Transverse colon (tissue), 4 donors: ENCODE measurements at regions not wholly inside any gene's neighbourhood (a gene's known extent, or its start where the extent isn't known, plus 50 kb on each side); places are given as distances from the start of the nearest gene placed in this dataset.

ENCODE experiments used
- DNase-seq: peaks from one replicate; pipeline ENCODE4 v3.0.0-alpha.2; 2019
- H3K27ac ChIP-seq, 4 donors: fragments of 200-600 bp; sonication (generic); 2 replicates each; pipeline ENCODE4 v1.5.1; 2016 to 2018; ENCODE audit warnings: inconsistent platforms in 4 of 4
- H3K27me3 ChIP-seq: fragments of 200-600 bp; sonication (generic); 2 replicates; pipeline ENCODE4 v1.5.1; 2017; ENCODE audit warnings: inconsistent platforms
- H3K36me3 ChIP-seq, 4 donors: fragments of 200-600 bp; sonication (generic); 2 replicates each; pipeline ENCODE4 v1.5.1; 2017 to 2019; ENCODE audit warnings: inconsistent platforms in 4 of 4
- H3K4me1 ChIP-seq, 4 donors: fragments of 200-600 bp; sonication (generic); 2 replicates each; pipeline ENCODE4 v1.5.1; 2017 to 2020; ENCODE audit warnings: inconsistent platforms in 4 of 4
- H3K4me3 ChIP-seq, 4 donors: fragments of 200-600 bp; sonication (generic); 1 replicate in 1 of 4; 2 replicates in 3 of 4; pipeline versions ENCODE4 v1.5.1 to v1.6.1; 2017 to 2019; ENCODE audit warnings: inconsistent platforms in 4 of 4
- H3K9me3 ChIP-seq, 2 donors: fragments of 200-600 bp; sonication (generic); 2 replicates each; pipeline ENCODE4 v1.5.1; 2017 to 2019; ENCODE audit warnings: inconsistent platforms in 2 of 2
- EP300 ChIP-seq: sonication (generic); formaldehyde crosslinking; IDR thresholded peaks from one replicate; pipeline ENCODE4 v1.6.1; 2017; ENCODE audit warnings: antibody characterized with exemption, low read depth
- POLR2A ChIP-seq: fragments of 450-650 bp; IDR thresholded peaks from one replicate; pipeline ENCODE4 v1.6.1; 2016; ENCODE audit warnings: antibody characterized with exemption, mild to moderate bottlenecking, moderate library complexity
- POLR2AphosphoS5 ChIP-seq, 3 donors: sonication (generic); formaldehyde crosslinking; IDR thresholded peaks; one replicate each; pipeline ENCODE4 v1.6.1; 2016; ENCODE audit warnings: antibody characterized with exemption in 3 of 3
- WGBS, 2 donors: methylation state at CpG; one replicate each; pipeline ENCODE4 v1.1.5; 2018; ENCODE audit warnings: low coverage in 1 of 2; 5-methylcytosine and 5-hydroxymethylcytosine counted together
- in situ Hi-C, 4 donors: fragments of 200-750 bp; cut with MboI; loops; one replicate each; pipeline versions ENCODE4 v1.15.0 to v1.15.1; 2017; ENCODE audit warnings: low sequenced_read_pairs in 3 of 4, low pct_ligation_motif_present in 1 of 4, low pct_unique_long_range_greater_than_20kb in 1 of 4
- intact Hi-C: fragments of 100-400 bp; cut with DNase I; formaldehyde crosslinking; loops from one replicate; pipeline ENCODE4 v1.15.1; 2023; ENCODE audit warnings: low total_unique reads
- TF ChIP-seq, protein P1 (sequence below), 5 experiments: fragments of 200-600 bp in 3 of 5; fragments of 450-650 bp in 2 of 5; sonication (generic) in 3 of 5; IDR thresholded peaks; 1 replicate in 2 of 5; 2 replicates in 3 of 5; pipeline ENCODE4 v1.5.1; 2016 to 2017; ENCODE audit warnings: antibody characterized with exemption in 5 of 5, inconsistent platforms in 3 of 5, mild to moderate bottlenecking in 2 of 5, moderate library complexity in 1 of 5

DNA sequence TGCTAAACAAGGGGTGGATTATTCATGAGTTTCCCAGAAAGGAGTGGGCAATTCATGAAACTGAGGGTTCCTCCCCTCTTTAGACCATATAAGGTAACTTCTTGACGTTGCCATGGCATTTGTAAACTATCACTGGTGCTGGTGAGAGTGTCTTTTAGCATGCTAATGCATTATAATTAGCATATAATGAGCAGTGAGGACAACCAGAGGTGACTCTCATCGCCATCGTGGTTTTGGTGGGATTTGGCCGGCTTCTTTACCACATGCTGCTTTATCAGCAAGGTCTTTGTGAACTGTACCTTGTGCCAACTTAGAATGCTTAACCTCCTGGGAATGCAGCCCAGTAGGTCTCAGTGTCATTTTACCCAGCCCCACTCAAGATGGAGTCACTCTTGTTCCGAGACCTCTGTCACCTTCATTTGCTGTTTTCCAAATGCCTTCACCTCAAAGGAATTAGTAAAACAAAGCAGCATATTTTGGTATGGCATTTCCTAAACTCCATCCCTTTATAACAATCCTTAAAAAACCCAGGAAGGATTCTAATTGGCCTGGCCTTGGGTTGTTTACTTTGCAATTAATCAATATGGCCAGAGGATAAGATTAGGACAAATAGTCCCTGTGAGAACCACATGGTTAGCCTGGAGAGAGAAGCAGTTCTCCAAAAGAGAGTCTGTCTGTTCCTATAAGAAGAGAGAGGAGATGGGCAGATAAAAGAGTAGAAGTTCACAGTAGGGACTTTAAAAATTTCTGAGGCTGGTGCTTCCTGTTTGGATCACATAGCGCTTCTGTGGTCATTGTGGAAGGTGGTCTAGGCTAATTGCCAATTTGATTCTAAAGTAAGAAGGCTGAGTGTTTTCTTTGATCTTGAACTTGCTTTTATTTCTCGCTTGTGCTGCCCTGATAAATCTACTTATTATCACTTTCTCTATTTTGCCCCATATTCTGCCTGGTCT is 155.2 kb upstream of the EOMES start:
- H3K36me3 ChIP-seq, result no peaks in the 10 kb centered on the region
- no peaks in the 10 kb centered on the region for H3K9me3 ChIP-seq
- H3K4me3 ChIP-seq, result no peak overlapping the region
- in situ Hi-C loops (no loop called here), intact Hi-C loops (no loop called here)
- 61 to 71% methylated on average over 3 to 7 of the region's 7 CpGs for WGBS, 2 donors
- no peak for DNase-seq
- H3K27me3 ChIP-seq, result no peaks in the 10 kb centered on the region
- TF ChIP-seq EP300, result no peak
- no peaks in the 10 kb centered on the region for H3K4me1 ChIP-seq
- no peak overlapping the region for H3K27ac ChIP-seq

DNA sequence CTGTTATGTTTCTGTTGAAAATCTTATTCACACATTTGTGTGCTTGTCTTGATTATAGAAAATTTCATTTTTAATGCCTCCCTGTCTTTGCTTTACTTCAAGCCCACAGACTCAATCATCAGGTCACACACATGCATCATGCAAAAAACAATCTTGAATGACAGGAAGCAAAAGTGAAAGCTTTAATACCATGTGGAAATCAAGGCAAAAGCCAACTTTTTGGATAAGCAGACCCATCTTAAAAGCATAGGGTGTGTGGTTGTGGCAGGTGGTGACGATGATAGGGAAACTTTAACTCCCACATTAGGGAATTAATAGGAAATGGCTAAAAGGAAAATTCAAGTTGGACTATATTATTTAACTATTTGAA is 155.9 kb upstream of the EOMES start:
- no peak overlapping the region for H3K4me3 ChIP-seq
- no peaks in the 10 kb centered on the region for H3K9me3 ChIP-seq
- H3K27ac ChIP-seq, result no peak overlapping the region
- WGBS, 2 donors, result 60 to 67% methylated on average over 1 of the region's 1 CpG
- intact Hi-C loops (no loop called here), in situ Hi-C loops (no loop called here)
- H3K27me3 ChIP-seq, result no peaks in the 10 kb centered on the region
- no peak for DNase-seq
- H3K36me3 ChIP-seq, result no peaks in the 10 kb centered on the region
- no peak for TF ChIP-seq EP300
- no peak for TF ChIP-seq POLR2A
- no peak for TF ChIP-seq POLR2AphosphoS5 (IDR thresholded peaks at IDR 0.05)
- TF ChIP-seq, protein P1, sequence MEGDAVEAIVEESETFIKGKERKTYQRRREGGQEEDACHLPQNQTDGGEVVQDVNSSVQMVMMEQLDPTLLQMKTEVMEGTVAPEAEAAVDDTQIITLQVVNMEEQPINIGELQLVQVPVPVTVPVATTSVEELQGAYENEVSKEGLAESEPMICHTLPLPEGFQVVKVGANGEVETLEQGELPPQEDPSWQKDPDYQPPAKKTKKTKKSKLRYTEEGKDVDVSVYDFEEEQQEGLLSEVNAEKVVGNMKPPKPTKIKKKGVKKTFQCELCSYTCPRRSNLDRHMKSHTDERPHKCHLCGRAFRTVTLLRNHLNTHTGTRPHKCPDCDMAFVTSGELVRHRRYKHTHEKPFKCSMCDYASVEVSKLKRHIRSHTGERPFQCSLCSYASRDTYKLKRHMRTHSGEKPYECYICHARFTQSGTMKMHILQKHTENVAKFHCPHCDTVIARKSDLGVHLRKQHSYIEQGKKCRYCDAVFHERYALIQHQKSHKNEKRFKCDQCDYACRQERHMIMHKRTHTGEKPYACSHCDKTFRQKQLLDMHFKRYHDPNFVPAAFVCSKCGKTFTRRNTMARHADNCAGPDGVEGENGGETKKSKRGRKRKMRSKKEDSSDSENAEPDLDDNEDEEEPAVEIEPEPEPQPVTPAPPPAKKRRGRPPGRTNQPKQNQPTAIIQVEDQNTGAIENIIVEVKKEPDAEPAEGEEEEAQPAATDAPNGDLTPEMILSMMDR (IDR thresholded peaks at IDR 0.05), result no peak
- H3K4me1 ChIP-seq, result no peaks in the 10 kb centered on the region

DNA sequence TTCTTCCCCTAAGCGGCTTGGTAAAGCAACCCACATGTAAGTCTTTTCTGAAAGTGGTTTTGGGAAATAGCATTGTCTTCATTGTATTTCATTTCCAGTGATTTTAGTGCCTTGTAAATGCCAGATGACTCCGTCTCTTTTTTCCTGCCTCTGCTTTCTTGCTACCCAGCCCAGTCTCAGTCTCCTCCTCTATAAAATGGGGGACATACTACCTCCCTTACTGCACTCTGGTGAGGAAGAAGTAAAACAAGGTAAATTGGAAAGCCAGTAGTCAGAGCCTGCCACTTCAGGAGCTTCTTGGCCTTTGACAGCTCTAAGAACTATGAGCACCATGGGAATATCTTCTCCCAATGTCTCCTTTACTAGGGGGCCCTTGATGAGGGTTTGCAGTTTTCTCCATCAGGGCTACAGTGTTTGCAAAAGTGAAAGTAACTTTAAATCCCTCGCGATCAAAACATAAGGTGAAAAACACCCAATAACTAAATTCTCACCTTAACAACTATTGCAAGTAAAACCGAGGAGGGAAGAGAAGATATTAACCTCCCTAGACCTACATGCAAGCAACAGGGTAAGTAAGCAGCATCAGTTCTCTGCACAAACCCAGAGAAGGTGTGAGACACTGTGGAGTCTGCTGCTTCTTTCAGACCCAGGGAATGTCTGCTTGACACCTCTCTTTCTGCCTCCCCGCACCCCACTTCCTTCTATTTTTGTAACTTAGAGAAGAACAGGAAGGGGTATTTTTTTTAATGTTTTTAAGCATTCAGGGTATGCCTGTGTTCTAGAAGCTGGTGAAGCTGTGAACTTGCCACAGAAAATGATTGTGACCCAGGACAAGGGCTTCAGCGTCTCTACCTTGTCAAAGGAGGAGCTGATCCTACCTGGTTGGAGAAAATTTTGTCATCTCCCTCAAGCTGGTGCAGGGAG is 159.1 kb upstream of the EOMES start:
- in situ Hi-C loops (no loop called here), intact Hi-C loops (no loop called here)
- Histone ChIP-seq H3K4me1 (no peaks in the 10 kb centered on the region), H3K36me3 (no peaks in the 10 kb centered on the region), H3K9me3 (no peaks in the 10 kb centered on the region), H3K27ac (peak overlapping the region in 1 of 4 donors; percentile 17), H3K4me3 (peak overlapping the region in 1 of 4 donors; percentile 8), H3K27me3 (peaks cover 3% of the 10 kb centered on the region)
- DNase-seq, result peak; percentile 25
- no peak for TF ChIP-seq EP300
- TF ChIP-seq POLR2A, result no peak
- no peak for TF ChIP-seq POLR2AphosphoS5 (IDR thresholded peaks at IDR 0.05)
- TF ChIP-seq, protein P1 (IDR thresholded peaks at IDR 0.05), result no peak
- 38 to 49% methylated on average over 7 of the region's 7 CpGs for WGBS, 2 donors

DNA sequence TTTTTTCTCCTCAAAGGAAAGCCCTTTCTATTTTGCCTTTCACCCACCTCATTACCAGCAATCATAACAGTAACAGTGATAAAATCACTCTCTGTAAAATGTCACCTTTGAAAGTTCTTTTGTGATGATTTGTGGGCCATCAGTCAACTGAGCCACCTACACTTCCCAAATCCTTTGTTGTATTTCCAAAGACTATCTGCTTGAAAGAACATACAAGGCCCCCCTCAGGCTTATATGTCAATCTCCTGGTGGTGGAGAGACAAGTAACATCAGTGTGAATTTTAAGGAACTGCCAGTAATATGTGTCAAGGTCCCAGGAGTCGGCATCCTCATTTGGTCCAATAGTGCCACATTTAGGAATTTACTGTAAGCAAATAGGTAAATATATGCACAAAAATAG is 161.1 kb upstream of the EOMES start:
- WGBS, 2 donors, result 80 to 88% methylated on average over 1 of the region's 1 CpG
- intact Hi-C loops (no loop called here), in situ Hi-C loops (no loop called here)
- TF ChIP-seq EP300 (no peak), POLR2A (no peak), POLR2AphosphoS5 (IDR thresholded peaks at IDR 0.05) (no peak)
- TF ChIP-seq, protein P1 (IDR thresholded peaks at IDR 0.05), result no peak
- no peak for DNase-seq
- H3K4me3 ChIP-seq, result no peak overlapping the region
- no peaks in the 10 kb centered on the region for H3K9me3 ChIP-seq
- no peaks in the 10 kb centered on the region for H3K36me3 ChIP-seq
- H3K27me3 ChIP-seq, result peaks cover 3% of the 10 kb centered on the region
- H3K4me1 ChIP-seq, result no peaks in the 10 kb centered on the region
- no peak overlapping the region for H3K27ac ChIP-seq
